HG02588 (cell line): ENCODE measurements at regions not wholly inside any gene's neighbourhood (a gene's known extent, or its start where the extent isn't known, plus 50 kb on each side); places are given as distances from the start of the nearest gene placed in this dataset.
"Not testable (repeated sequence)": the region's sequence is repeated elsewhere in the genome, so short reads cannot be mapped to it uniquely, and the experiment has no call there.

Source experiments
- ATAC-seq: cut with Tn5 transposase; IDR thresholded peaks from one replicate; pipeline ENCODE4 v1.9.1; 2021; ENCODE audit warnings: mild to moderate bottlenecking, moderate library complexity; ENCODE audit not compliant: unreplicated experiment

DNA sequence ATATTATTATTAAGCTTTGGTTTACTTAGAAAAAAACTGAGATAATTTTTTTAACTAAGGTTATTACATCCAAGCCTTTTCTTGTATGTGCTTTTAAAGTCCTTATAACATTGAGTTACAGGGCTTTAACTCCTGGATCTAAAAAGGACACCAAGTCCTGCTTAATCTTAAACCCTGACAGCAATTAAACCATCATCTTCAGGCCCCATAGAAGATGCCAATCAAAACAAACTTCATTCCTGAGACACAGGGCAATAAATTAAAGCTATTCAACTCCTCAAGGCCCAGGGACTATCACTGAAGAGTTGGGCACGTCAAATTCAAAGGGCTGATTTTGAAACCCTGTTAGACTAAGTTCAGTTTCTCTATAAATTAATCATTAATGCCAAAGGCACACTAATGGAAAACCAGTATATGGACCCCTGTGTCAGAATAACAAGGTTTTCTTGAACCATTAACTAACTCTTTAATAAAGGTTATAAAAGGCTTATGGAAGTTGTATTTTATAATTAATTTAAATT lies 1152.6 kb downstream of the NSUN3 start:
- ATAC-seq = no peak

DNA sequence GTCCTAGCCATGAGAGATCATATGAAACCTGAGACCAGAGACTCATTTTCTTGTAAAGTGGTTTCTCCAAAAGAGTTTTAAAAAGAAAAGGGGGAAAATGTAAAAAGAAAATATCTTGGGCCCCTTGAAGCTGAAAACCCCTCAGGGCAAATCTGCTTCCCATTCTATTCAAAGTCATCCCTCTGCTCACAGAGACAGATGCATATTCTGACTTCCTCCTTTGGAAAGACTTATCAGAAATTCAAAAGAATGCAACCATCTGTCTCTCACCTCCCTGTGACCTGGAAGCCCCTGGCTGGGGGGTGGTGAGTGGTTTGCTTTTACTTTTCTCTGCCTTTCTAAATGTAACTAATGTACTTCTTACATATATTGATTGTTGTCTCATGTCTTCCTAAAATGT lies 1154.8 kb downstream of the NSUN3 start:
- ATAC-seq = no peak

DNA sequence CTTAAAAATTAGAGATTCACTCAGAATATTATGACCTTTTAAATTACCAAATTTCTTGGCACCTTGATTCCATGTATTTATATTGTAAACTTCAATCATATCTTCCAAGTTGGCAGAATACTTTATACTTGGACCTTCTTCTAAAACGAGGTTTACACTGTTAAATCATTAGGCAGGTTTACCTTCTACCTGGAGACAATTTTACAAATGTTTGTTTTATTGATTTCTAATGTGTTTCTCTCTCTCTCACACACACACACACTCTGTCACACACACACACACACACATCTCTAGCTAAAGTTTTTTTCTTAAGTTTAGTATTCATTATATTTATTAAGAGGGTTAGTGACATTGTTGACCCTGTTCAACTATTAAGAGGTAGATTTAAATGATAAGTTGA lies 1155.6 kb downstream of the NSUN3 start:
- no peak for ATAC-seq

DNA sequence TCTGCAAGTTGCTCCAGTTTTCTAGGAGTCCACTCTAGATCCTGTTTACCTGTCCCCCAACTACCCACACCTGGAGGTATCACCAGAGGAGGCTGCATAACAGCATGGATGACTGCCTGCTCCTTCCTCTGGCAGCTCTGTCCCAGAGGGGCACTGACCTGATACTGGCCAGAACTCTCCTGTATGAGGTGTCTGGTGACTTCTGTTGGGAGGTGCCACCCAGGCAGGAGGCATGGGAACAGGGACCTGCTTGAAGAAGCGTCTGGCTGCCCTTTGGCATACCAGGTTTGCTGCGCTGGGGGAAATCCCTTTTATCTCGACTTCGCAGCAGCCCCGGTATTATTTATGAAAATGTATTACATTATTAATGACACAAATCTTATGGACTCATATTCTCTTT lies 1163.6 kb downstream of the NSUN3 start:
- ATAC-seq = no peak

DNA sequence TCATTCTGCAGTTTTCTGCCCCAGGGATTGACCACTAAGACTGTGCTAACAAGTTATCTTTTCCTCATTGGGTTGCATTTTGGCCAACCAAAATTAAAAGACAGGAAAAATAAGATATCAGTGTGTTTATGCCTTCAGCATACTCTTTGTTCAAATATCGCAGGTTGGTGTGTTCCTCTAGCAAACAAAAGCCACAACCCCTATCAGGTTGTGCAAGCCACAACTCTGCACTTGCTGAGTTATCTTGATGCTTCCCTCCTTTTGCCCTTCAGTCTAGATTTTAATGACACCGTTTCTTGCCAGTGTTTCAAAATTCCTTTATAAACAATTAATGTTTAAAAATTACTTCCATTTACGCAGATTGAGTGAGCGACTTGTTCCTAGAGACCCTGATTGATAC lies 1164.2 kb downstream of the NSUN3 start:
- ATAC-seq = no peak

DNA sequence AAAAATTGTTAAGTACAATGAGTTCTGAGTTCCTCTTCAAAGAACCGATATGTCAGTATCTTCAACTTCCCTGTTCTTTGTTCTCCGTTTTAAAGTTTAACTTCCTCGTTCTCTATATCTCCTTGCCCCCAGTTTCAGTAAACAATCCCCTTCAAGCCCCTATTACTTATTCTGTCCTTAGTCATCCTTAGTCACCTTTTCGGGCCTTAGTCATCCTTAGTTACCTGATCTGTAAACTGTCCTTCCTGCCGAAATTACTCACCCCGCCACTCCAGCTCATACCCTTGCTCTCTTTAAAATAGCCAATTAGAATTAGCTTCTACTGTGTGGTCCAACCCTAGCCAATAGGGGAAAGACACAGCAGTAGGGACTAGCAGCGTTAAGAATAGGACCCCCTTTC lies 1165.6 kb downstream of the NSUN3 start:
- no peak for ATAC-seq

DNA sequence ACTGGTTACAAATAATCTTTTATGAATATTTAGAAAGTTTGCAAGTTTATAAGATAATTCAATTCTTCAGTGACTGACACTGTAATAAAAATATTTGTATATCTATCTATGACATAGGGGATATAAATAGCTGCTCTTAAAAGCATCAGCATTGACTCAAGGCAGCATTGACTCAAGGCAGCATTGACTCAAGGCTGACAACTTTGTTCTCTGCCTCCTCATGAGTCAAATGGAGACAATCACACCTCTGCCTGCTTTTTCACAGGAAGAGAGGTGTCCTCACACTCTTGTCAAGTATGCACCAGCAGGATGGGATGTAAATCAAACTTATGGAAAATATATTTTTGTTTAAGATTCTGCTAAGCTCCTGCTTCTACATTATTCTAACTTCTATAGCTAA lies 1173.1 kb downstream of the NSUN3 start:
- ATAC-seq = no peak

DNA sequence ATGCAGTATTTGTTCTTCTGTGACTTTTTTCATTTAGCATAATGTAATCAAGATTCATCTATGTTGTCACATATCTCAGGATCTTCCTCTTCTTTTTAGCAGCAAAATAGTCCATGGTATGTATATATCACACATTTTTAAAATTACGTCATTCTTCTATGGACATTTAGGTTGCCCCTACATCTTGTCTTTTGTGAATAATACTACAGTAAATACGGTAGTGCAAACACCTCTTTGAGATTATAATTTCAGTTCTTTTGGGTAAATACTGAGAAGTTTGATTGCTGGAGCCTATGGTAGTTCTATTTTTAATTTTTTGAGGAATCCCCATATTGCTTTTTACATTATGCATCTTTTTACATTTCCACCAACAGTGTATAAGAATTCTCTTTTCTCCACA lies 1174.9 kb downstream of the NSUN3 start:
- no peak for ATAC-seq

DNA sequence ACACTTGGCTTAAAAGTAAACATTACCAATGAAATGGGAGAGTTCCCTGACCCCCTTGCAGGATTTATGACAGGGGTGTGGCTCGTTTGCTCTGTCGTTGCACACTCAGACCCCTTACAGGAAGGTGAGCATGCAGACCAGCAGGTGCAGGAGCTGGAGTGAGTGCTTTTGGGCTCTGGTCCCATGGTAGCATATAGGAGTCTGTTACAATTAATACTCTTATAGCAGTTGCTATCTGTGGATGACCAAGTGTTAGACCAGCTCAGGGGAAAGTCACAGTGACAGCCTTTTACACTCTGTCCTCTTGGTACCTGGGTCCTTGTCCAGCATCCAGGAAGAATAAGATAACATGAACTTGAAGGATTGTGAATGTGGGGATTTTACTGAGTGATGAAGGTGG lies 1177.5 kb downstream of the NSUN3 start:
- ATAC-seq = no peak

DNA sequence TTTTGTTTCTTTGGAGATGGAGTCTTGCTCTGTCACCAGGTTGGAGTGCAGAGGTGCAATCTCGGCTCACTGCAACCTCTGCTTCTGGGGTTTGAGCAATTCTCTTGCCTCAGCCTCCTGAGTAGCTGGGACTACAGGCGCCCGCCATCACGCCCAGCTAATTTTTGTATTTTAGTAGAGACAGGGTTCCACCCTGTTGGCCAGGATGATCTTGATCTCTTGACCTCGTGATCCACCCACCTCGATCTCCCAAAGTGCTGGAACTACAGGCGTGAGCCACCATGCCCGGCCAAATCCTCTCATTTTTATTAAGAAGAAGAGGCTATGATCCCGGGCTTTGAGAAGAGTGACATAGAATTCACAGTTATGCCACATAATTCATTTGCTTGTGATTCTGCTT lies 1178.4 kb downstream of the NSUN3 start:
- not testable (repeated sequence) for ATAC-seq

DNA sequence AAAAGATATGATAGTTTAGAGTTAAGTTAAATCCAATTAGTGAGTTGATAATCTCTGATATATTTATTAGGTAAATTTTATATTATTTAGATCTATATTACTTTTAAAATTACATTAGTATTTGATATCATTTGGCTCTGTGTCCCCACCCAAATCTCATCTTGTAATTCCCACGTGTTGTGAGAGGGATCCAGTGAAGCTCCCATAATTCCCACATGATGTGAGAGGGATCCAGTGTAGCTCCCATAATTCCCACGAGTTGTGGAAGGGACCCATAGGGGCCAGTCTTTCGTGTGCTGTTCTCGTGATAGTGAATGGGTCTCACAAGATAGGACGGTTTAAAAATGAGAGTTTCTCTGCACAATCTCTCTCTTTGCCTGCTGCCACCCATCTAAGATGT lies 1183.6 kb downstream of the NSUN3 start:
- no peak for ATAC-seq

DNA sequence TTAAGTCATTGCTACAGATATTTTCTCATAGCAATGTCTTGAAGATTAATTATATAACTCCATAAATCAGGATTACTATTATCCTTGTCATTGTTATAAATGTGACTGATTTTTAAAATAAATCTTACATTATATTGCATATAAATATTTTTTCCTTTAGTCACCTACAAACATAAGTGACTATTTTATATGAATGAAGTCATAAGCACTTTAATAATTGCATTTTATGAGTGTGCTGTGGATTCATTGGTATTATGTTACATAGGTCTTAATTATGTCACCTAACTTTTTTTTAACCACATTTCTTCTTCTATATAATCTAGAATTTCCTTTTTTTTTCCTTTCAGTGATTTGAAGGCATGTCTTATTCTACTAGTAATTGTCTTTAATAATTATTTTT lies 1191.2 kb downstream of the NSUN3 start:
- ATAC-seq = no peak

DNA sequence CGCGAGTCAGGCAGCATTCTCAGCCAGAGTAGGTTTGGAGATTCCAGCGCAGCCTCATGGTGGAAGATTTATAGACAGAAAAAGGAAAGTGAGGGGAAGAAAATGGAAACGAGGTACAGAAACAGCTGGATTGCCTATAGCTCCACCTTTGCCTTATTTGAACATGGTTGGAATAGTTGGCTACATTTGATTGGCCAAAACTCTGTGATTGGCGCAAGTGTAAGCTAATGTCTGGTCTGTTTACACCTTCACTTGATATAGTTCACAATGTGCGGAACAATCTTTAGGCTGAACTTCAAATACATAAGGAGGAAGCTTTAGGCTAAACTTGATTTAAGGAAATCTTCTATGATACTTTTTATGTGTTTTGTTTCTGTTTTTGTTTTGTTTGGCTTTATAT lies 1191.9 kb downstream of the NSUN3 start:
- no peak for ATAC-seq

DNA sequence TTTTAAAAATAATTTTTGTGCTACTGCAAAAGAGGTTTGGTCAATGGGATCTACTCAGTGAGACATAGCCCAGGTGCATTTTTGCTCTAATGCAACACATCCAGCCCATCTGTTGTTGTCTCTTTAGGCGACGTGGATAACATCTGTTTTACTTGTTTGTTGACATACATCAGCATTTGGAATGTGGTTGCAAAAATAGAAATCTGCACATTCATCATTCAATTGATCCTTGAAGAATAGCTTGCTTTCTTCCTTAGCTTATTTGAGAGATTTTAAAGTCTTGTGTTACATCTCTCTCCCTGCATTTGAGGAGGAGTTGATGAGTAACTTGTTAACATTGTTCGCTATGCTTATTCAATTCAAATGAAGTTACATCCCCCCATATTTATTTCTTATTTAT lies 1202.3 kb downstream of the NSUN3 start:
- ATAC-seq = no peak

DNA sequence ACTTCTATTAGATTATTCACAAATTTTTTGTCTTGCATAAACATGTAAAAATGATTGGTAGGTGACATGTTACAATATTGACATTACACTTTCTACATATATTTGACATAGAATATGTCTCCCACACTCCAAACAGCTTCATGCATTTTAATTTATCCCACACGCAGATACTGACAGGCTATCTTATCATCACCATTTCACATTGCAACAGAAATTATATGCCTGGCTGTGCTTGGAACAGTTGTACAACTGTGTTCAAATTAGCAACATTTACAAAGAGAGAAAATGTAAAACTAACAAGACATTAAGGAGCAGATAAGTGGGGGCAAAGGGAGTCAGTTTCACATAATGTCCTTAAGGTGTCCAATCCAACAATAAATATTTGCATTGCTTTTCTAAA lies 1208.5 kb downstream of the NSUN3 start:
- ATAC-seq = no peak

DNA sequence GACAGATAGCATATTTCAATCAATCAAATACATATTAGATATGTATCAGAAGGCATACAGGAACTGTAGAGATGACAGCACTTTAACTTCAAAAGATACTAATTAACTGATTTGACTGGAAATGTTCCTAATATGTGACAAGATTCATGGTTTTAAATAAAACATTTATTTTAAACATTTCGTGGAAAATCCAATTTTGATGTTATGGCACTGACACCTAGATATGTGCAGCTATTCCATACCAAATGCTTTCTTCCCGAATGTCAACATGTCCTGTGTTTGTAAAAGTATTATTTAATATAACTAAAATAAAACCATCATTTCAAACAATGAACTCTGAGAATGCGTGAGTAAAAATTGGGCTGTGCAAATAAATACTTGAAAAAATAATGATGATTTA lies 1209.3 kb downstream of the NSUN3 start:
- ATAC-seq = no peak

DNA sequence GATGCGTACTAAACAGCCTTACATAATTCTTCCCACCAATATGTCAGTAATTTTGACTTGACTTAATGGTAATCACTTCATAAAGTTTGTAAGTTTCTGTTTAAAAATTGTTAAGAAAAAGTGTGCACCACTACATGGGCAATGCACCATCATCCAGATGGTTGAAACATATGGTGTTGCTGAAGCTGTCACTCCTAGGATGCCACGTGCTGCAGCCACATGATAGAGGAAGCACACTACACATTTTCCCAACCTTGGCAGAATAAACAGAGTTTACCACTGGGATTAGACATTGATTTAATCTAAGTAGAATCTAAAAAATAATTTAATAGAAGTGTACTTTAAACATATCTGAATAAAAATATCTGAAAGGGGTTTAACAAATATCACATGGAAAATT lies 1209.9 kb downstream of the NSUN3 start:
- no peak for ATAC-seq

DNA sequence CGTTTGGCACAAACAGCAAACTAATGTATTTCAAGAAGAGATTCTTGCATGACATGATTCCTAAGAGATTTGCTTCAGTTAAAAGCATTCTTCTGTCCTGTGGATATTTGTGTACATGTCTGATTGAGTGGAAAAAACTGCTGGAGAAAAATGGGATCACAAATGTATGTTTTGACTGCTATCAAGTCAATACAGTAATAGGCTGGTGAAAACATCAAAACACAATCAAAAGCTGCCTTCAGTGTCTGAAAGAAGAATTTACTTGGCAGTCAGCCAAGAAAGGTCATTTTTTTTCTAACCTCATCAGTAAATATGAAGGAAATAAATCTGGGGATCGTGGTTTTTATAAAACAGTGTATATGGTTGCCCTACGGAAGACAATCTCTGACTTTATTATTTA lies 1214.8 kb downstream of the NSUN3 start:
- no peak for ATAC-seq

DNA sequence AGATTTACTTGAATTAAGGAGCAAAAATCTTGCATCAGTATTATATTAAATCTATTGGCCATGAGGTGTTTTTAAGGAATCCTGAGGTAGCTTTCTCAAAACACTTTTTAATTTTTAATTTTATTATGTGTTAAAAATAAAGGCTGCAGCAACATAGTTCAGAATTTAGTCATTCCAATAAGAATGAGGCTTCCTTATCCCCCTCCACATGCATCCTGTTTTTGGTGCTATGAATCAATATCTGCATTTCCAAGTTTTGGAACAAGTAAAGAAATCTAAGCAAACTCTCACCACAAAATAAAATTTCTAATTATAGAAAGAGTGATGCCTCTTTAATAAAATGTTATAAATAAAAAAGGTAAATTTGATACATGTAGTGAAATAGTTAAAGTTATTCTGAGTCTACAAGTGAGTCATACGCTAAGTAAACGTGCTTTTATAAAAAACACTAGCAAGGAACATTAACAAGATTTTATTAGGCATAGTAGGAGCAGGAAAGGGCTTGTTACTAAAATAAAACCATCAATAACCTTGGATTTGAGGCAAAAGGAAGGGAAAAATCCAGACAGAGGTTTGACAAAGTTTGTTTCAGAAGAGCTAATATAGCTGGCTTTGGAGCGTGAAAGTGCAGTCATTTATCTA lies 1218.0 kb downstream of the NSUN3 start:
- no peak for ATAC-seq

DNA sequence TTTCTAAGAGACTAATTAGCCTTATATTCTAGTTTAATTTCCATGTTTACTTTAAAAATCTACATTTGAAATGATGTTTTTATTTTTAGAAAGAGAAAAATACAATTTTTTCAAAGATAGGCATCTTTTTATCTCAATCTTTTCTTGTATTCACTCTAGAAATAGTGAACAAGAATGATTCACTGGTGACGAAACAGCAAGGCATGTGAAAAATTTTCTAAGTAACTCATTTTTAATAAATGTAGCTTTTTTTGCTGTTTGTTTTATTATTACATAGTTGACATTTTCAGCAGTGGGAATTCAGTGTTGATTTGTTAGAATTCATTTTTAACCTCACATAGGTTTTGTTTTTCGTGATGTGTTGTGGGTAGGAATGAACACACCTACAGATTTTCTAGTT lies 1226.4 kb downstream of the NSUN3 start:
- no peak for ATAC-seq

DNA sequence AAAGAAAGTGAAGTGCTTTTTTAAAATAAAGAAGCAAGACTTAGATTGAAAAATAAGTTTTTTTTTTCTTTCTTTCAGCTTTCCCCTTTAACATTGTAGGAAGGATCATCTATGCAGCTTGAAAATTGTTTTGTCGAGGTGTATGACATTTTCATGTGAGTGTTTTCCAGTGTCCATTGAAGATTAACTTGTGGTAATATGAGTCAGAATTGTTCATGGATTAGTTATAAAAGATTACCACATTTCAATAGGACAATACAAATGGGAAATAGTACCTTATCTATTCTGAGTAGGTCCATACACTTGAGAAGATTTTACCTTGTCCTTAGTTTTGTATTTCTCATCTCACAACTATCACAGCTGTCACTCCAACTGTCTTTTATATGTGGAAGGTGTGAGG lies 1234.7 kb downstream of the NSUN3 start:
- no peak for ATAC-seq

DNA sequence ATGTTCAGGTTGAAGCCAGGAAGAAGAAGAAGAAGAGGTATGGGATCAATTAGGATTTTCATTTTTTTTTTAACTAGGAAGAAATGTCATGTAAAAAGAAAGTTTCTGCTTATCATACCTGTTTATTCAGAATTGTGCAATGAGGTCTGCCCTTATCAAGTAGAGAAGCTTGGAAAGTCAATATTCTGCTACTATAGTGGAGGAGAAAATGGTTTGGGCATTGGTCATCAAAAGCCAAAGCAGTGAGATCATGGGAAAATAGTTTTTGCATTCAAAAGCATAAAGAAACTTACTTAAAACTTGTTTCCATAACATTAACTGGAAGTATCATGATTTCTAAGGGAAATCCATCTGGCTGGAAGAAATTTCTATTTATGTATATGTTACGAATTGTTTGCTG lies 1239.2 kb downstream of the NSUN3 start:
- no peak for ATAC-seq

DNA sequence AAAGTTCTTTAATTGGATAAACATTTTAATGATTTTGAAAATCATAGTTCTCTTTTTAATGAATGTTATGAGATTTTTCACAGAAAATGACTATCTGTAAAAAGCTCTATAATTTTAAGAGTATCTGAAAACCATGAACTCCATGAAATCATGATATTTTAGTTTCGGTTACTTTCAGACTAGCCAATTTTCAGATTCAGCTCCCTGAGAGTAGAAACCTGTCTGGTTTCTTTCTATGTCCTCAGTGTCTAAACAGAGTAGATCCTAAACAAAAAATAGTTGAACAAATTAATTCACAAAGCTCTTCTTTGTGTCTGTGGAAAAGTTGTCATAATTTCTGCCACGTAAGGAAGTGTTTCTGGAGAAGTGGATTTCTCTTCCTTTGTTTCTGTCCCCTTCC lies 1247.7 kb downstream of the NSUN3 start:
- no peak for ATAC-seq
